ENCODE measurements at regions not wholly inside any gene's neighbourhood (a gene's known extent, or its start where the extent isn't known, plus 50 kb on each side); places are given as distances from the start of the nearest gene placed in this dataset.

- TF ChIP-seq POLR2A (IDR thresholded peaks at IDR 0.05; ENCODE audit: low read length) (no peak), GATA1 (IDR thresholded peaks at IDR 0.05; ENCODE audit: low read depth, low read length) (no peak)
Observed at GRCh38 chr12:14207905-14208551, 157.5 kb upstream of the ATF7IP start.
